Ishikawa (cell line): ENCODE measurements at regions not wholly inside any gene's neighbourhood (a gene's known extent, or its start where the extent isn't known, plus 50 kb on each side); places are given as distances from the start of the nearest gene placed in this dataset.

ENCODE experiments used
- CEBPB ChIP-seq: IDR thresholded peaks from 2 replicates; pipeline ENCODE4 v1.6.1; 2012
- EGR1 ChIP-seq: IDR thresholded peaks from 2 replicates; pipeline ENCODE4 v1.6.1; 2012
- EP300 ChIP-seq: IDR thresholded peaks from 2 replicates; pipeline ENCODE4 v1.6.1; 2012; ENCODE audit warnings: borderline replicate concordance
- FOXM1 ChIP-seq: IDR thresholded peaks from 2 replicates; pipeline ENCODE4 v1.6.1; 2012; ENCODE audit warnings: low read depth, borderline replicate concordance
- MAX ChIP-seq: IDR thresholded peaks from 2 replicates; pipeline ENCODE4 v1.6.1; 2012
- TAF1 ChIP-seq: IDR thresholded peaks from 2 replicates; pipeline ENCODE4 v1.6.1; 2012; ENCODE audit warnings: low read depth, mild to moderate bottlenecking
- USF1 ChIP-seq: IDR thresholded peaks from 2 replicates; pipeline ENCODE4 v1.6.1; 2012
- YY1 ChIP-seq: IDR thresholded peaks from 2 replicates; pipeline ENCODE4 v1.6.1; 2012; ENCODE audit warnings: low read depth
- ZBTB7A ChIP-seq: IDR thresholded peaks from 2 replicates; pipeline ENCODE4 v1.6.1; 2012; ENCODE audit warnings: low read depth

- TF ChIP-seq MAX = no peak
- no peak for TF ChIP-seq ZBTB7A
- TF ChIP-seq CEBPB = no peak
- no peak for TF ChIP-seq YY1
- no peak for TF ChIP-seq EGR1
- TF ChIP-seq USF1 = no peak
- TF ChIP-seq TAF1 = no peak
- TF ChIP-seq EP300 = no peak
- no peak for TF ChIP-seq FOXM1
These were observed 145.6 kb downstream of the ZBTB18 start for GRCh38 chr1:244196571-244197285.
